Testis (tissue), 2 donors: ENCODE measurements at regions not wholly inside any gene's neighbourhood (a gene's known extent, or its start where the extent isn't known, plus 50 kb on each side); places are given as distances from the start of the nearest gene placed in this dataset.
"Not testable (repeated sequence)": the region's sequence is repeated elsewhere in the genome, so short reads cannot be mapped to it uniquely, and the experiment has no call there.

ENCODE experiments used
- DNase-seq: peaks from one replicate; pipeline ENCODE4 v3.0.0-alpha.2; 2019
- H3K27ac ChIP-seq, 2 donors: fragments of 200-600 bp; sonication (generic); one replicate each; pipeline ENCODE4 v1.5.1; 2019
- H3K27me3 ChIP-seq: fragments of 200-600 bp; sonication (generic); one replicate; pipeline ENCODE4 v1.5.1; 2019
- H3K36me3 ChIP-seq: fragments of 200-600 bp; sonication (generic); one replicate; pipeline ENCODE4 v1.5.1; 2017; ENCODE audit warnings: low read depth; ENCODE audit errors: missing control alignments
- H3K4me1 ChIP-seq: fragments of 200-600 bp; sonication (generic); one replicate; pipeline ENCODE4 v1.5.1; 2019
- H3K4me3 ChIP-seq, 2 donors: fragments of 200-600 bp; sonication (generic); one replicate each; pipeline ENCODE4 v1.5.1; 2017 to 2019
- H3K9me3 ChIP-seq: fragments of 200-600 bp; sonication (generic); one replicate; pipeline ENCODE4 v1.5.1; 2017
- CTCF ChIP-seq, 3 experiments: fragments of 450-650 bp in 2 of 3; fragments of 200-600 bp in 1 of 3; sonication (generic) in 1 of 3; IDR thresholded peaks; one replicate each; pipeline ENCODE4 v1.5.1; 2016 to 2019; ENCODE audit warnings: antibody characterized with exemption in 3 of 3, mild to moderate bottlenecking in 2 of 3, moderate library complexity in 1 of 3
- POLR2A ChIP-seq: fragments of 450-650 bp; IDR thresholded peaks from one replicate; pipeline ENCODE4 v1.6.1; 2017; ENCODE audit warnings: antibody characterized with exemption, mild to moderate bottlenecking, moderate library complexity
- WGBS, 2 donors: methylation state at CpG; one replicate each; pipeline ENCODE4 v1.1.5; 2018; 5-methylcytosine and 5-hydroxymethylcytosine counted together
- intact Hi-C: fragments of 100-400 bp; cut with DNase I; formaldehyde crosslinking; loops from one replicate; pipeline ENCODE4 v1.15.1; 2023; ENCODE audit warnings: low total_unique reads

DNA sequence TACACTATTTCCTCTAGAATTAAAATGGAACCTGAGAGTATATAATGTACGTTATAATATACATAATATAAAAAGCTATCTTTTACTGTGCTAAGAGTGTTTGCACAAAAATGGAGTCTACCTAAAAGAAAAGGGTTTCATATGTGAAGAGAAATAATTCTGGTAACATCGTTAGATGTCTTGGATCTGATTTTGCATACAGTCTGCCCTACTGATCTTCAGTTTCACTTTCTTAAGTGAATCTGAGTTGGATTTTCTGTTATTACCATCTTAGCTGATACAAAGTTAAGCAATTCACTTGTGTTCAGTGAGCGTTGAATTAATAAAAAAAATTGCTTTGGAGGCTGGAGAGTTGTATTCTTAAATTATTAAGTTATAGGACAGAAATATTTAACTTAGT lies 502.1 kb upstream of the TMEFF2 start:
- H3K4me3 ChIP-seq, result no peak overlapping the region
- DNase-seq, result no peak
- H3K27me3 ChIP-seq, result no peaks in the 10 kb centered on the region
- intact Hi-C loops, result no loop called here
- H3K36me3 ChIP-seq, result no peaks in the 10 kb centered on the region
- TF ChIP-seq CTCF (IDR thresholded peaks at IDR 0.05) (no peak), POLR2A (no peak)
- no peak overlapping the region for H3K27ac ChIP-seq
- no peaks in the 10 kb centered on the region for H3K9me3 ChIP-seq
- H3K4me1 ChIP-seq, result no peaks in the 10 kb centered on the region
- 71 to 83% methylated on average over 3 of the region's 3 CpGs for WGBS, 2 donors

GRCh38 chr2:192687015-192687414 lies 492.3 kb upstream of the TMEFF2 start:
- WGBS, 2 donors, result 64 to 71% methylated on average over 3 of the region's 3 CpGs
- Histone ChIP-seq H3K27ac (no peak overlapping the region), H3K27me3 (no peaks in the 10 kb centered on the region), H3K36me3 (no peaks in the 10 kb centered on the region), H3K4me1 (no peaks in the 10 kb centered on the region), H3K4me3 (no peak overlapping the region), H3K9me3 (no peaks in the 10 kb centered on the region)
- intact Hi-C loops, result no loop called here
- TF ChIP-seq CTCF (IDR thresholded peaks at IDR 0.05), result no peak
- no peak for TF ChIP-seq POLR2A
- DNase-seq, result no peak

DNA sequence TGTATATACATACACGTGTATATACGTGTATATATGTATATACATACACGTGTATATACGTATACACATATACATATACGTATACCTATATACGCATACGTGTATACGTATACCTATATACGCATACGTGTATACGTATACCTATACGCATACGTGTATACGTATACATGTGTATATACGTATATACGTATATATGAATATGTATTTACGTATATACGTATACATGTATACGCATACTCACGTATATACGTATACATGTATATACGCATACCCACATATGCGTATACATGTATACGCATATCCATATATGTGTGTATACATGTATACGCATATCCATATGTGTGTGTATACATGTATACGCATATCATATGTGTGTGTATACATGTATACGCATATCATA lies 487.8 kb upstream of the TMEFF2 start:
- DNase-seq, H3K4me3 ChIP-seq, intact Hi-C loops, H3K27me3 ChIP-seq, H3K36me3 ChIP-seq, H3K9me3 ChIP-seq, H3K27ac ChIP-seq, H3K4me1 ChIP-seq: not testable (repeated sequence)
- 72 to 77% methylated on average over 27 of the region's 27 CpGs for WGBS, 2 donors

- no peak for TF ChIP-seq CTCF (IDR thresholded peaks at IDR 0.05)
- no peak for TF ChIP-seq POLR2A
- intact Hi-C loops, result no loop called here
- Histone ChIP-seq H3K27ac (no peak overlapping the region), H3K36me3 (no peaks in the 10 kb centered on the region), H3K4me3 (no peak overlapping the region), H3K9me3 (no peaks in the 10 kb centered on the region), H3K27me3 (no peaks in the 10 kb centered on the region), H3K4me1 (peaks cover 4% of the 10 kb centered on the region)
- no peak for DNase-seq
- 89 to 92% methylated on average over 5 of the region's 5 CpGs for WGBS, 2 donors
These were observed 480.9 kb upstream of the TMEFF2 start for GRCh38 chr2:192675681-192676080.

- no peak for DNase-seq
- Histone ChIP-seq H3K27ac (no peak overlapping the region), H3K4me1 (no peaks in the 10 kb centered on the region), H3K27me3 (no peaks in the 10 kb centered on the region), H3K36me3 (no peaks in the 10 kb centered on the region), H3K4me3 (no peak overlapping the region), H3K9me3 (no peaks in the 10 kb centered on the region)
- WGBS, 2 donors, result 63 to 72% methylated on average over 8 of the region's 8 CpGs
- intact Hi-C loops, result no loop called here
- TF ChIP-seq POLR2A (no peak), CTCF (IDR thresholded peaks at IDR 0.05) (no peak)
These were observed 474.9 kb upstream of the TMEFF2 start for GRCh38 chr2:192669505-192670091.

DNA sequence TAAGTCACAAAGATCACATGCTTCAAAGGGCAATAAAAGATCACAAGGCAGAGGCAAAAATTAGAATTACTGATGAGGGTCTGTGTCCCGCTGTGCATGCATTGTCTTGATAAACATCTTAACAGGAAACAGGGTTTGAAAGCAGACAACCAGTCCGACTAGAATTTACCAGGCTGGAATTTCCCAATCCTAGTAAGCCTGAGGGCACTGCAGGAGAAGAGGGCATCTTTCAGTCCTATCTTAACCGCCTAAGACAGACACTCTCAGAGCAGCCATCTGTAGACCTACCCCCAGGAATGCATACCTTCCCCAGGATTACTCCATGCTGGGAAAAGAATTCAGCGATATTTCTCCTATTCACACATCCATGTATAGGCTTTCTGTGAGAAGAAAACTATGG lies 465.8 kb upstream of the TMEFF2 start:
- H3K4me3 ChIP-seq, intact Hi-C loops, H3K27me3 ChIP-seq, DNase-seq, H3K4me1 ChIP-seq, H3K36me3 ChIP-seq, H3K9me3 ChIP-seq, H3K27ac ChIP-seq: not testable (repeated sequence)
- WGBS, 2 donors, result 87 to 90% methylated on average over 4 of the region's 4 CpGs
